Fibroblast of skin of right biceps (primary cell): ENCODE measurements at regions not wholly inside any gene's neighbourhood (a gene's known extent, or its start where the extent isn't known, plus 50 kb on each side); places are given as distances from the start of the nearest gene placed in this dataset.
A peak's percentile ranks its signal among the peaks of the same experiment; 100 is the strongest.

Experiments used
- DNase-seq: peaks from one replicate; pipeline ENCODE4 v3.0.0-alpha.2; 2013

DNA sequence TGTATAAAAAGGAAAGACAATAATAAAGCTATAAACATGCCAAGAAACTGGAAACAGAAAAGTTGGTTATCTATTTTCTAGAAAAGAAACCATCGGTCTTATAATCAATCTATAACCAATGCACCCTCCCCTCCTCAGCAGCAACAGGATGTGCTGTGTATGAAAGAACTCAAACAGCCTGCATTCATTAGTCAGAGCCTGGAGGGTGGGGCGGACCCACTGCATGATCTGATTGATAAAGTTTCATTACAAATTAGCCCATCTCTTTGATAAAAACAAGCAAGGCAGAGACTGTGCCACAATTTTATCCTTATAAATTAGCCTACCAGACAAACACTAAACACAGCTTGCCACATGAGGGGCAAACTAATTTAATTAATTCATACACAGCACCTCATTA lies 448.1 kb downstream of the BCAT1 start:
- peak; percentile 14 for DNase-seq

DNA sequence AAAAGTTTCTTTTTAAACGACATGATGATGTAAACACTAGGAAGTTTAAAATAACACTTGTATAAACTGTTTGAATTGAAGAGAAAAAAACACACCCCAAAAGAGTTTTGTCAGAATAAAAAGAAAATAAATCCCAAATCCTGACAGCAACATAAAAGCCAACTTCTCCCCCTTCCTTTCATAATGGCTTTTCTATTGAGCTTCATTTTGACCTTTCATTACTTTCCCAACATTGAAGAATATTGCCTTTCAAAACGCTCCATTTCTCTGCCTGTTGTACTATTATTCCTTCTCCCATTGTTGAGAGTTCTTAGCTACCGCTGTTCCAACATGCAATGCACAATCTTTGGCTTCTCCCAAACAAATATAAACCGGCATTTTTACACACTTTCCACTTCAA lies 448.5 kb downstream of the BCAT1 start:
- DNase-seq = no peak

DNA sequence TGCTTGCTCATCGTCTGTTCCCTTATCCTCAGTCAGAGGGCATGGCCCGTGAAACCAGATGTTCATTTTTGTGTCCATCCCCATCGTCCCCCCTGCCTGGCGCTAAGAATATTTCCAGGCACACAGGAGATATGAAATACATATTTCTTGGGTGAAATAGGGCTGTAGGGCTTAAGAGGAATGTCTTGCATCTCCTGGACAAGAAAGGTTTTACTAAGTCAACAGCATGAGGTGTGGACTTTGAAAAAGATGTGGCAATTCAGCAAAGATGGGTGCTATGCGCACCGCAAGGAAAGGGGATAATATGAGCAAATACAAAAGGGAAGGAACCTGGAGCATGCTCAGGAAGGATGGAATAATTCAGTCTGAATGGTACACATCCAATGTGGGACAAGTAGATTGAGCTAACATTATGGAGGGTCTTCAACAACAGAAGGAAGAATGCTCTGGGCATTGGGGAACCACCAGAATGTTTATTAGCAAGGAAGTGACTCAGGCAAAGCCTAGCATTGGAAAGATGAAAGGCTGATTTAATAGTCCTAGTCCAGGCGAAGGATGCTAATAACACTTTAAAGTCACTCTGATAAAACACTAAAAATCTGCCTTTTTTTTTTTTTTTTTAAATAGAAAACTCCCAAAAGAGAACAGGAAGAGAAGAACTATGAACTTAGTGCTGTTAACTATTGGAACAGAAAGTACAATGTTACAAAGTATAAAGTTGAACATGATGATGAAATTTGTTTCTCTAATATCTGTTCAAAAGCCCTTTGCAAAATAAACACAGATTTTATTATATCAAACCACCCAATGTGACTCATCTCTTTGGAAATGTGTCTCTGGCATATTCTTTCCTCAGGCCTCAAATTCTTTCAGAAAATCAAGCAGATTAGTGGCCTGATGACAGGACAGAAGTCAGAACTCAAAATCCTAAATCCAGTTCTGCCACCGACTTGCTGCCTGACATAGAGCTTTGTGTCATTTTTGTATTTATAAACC lies 449.5 kb downstream of the BCAT1 start:
- peak; percentile 72 for DNase-seq

DNA sequence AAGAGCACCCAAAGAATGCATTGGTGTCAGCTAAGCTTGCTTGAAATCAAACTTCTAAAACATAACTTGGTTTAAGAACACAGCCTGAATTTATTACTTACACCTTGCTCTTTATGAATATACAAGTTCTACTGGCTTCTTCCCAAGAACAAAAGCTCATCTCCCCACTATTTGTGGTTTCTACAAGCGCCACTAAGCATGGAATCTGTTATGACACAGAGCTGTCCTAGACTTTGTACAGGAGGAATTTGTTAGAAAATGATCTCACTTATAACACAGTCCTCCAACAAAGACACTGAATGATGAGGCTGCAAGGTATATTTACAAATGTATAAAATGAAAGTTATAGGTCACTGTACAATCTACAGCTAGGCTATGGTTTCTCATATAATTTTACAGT lies 452.1 kb downstream of the BCAT1 start:
- DNase-seq = peak; percentile 82

DNA sequence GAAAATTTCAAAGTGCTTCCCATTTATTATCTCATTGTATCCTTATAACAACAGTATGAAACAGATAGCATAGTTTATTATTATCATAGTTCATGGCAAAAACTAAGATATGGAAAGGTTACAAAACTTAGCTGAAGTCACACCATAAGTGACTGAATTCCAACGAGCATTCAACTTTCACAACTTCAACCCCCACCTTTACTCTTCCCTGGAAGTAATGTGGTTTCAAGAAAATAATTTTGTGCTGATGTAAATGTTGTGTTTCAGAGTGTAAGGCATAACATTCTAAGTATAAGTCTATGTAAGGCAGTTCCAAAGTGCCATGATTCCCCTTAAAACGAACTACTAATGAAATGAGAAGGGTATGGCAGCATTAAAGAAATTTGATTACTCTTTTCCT lies 454.5 kb downstream of the BCAT1 start:
- peak; percentile 32 for DNase-seq

DNA sequence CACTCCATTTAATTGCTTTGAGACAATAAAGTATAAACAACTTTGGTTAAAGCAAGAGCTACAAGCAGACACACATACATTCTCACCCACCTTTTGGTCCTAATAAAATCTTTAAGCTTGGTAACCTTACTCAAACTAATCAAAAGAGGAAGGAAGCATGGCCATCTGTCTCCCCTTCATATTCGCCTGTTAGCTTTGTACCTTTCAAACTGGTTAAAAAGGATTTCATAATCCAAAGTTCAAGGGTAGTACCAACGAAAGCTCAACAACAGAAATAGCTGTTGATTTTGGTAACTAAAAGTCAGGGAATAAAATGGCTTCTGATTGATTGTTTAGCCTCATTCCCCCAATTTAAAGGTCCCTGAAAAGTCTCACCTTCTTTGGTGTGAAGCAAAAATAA lies 456.9 kb downstream of the BCAT1 start:
- no peak for DNase-seq

DNA sequence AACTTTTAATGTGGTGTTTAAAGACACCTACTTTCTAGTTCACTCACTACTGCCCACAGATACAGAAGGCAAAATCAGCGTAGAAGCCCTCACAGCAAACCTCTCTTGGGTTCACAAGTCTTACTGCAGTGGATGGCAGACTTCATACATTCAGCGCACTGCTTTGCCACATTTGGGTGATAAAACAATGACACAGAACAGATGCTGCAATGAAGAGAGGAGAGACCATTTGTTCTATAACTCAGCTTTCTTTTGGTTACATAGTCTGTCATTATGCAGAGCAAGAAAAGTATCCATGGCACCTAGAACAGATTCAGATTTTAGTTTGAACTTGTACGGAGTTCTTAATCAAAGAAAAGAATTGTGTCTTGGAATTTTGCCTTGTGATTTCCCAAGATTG lies 459.0 kb downstream of the BCAT1 start:
- no peak for DNase-seq

DNA sequence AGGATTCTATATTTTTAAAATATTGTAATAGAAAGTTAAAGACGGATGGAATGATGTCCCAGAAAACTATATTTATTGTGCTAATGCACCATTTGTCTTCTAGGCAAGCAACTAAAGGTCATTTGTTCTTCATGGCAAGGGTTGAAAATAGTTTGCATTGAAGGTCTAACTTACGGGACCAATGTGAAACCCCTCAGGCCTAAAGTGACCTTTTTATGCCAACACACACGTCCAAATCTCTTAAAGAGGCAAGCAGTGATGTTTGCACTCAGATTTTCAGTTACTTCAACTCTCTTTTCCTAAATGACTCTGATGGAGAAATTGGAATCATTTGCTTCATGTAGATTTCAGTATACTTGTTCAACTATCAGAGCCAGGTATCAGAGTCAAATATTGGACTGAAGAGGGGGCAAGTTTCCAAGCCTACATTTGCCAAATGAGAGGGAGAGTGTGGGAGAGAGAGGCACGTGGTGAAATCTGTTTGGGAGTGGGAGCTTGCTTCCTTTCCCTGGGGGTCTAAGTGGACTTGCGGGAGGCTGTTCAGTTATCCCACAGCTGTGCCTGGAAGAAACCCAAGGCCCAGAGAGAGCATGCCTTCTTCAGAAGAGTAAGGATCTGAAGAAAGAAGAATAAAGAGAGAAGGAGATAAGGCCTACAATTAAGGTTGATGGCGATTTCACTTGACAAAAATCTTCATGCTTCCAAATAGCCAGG lies 459.8 kb downstream of the BCAT1 start:
- DNase-seq = no peak

DNA sequence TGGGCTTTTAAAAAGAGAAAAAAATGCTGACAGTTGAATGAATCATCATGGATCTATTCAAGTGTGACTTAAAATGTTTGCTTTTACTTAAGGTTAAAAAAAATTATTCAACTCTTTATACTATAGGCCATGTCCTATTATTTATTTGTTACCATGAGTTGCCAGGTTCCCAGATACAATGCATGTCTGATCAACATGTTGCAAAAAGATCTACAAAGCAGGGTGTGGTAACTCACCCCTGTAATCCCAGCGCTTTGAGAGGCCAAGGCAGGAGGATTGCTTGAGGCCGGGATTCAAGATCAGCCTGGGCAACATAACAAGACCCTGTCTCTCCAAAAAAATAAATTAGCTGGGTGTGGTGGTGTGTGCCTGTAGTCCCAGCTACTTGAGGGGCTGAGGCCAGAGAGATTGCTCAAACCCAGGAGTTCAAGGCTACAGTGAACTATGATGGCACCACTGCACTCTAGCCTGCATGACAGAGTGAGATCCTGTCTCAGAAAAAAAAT lies 460.8 kb downstream of the BCAT1 start:
- DNase-seq = peak; percentile 10

DNA sequence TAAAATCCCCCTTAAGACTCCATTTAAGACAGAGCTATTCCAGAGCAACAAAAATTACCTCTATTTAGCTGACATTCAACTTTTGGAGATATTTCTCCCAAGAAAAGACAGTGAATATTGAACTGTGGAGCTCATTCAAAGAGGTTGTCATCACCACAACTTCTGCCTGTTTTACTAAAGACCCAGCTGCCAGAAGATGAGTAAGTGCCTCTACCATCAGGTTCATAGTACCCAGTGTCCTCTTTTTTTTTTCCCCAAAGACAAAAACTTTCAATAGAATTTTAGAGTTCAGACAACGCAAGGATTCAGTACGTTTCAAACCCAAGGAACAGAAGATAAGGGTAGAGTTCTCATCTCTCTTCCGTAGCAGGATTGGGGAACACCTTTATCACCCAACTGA lies 461.3 kb downstream of the BCAT1 start:
- DNase-seq = peak; percentile 9

DNA sequence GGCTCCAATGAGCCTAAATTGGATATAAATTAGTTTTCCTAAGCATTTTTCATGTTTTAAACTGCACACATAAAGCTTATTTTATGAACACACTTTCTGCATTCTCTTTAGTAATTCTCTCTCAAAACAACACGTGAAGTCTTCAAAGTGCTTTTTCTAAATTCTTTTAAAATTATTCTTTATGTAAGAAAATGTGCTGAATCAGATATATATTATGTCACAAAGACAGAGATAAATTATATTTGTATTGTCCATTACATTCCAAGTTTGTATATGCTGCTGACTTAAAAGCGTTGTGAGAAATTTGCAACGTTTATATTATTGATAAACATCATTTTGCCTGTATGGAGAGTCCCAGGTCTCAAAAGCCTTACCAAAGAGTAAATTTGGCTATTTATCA lies 465.2 kb downstream of the BCAT1 start:
- no peak for DNase-seq

DNA sequence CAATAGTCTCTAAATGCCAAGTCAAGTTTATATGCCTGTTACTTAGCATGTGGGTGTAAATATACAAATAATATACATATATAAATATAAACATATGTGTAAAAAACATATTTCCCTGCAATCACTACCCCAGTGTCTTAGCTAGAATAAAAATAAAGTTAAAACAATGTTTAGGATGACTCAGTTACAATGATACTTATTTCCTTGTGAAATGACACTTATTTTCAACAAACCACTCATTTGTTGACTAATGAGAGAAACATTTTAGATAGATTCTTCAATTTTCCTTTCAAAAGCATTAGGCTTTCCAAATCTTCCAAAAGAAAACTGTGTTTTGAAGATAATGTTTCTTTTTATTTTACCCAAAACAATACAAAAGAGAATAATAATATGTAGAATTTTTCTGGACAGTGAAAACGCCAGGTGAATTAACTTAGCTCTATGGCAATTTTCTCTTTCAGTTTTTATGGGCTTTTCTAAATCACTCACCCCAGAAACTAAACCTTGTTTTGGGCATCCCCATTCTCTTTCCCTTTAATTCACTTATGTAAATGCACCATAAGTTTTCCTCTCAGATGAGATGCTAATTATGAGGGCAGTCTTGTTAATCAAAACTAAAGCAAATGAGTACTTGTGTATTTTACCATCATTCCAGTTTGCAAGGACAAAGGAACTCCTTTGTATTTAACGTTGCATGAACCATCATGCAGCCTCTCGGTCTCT lies 465.9 kb downstream of the BCAT1 start:
- DNase-seq = peak; percentile 5

DNA sequence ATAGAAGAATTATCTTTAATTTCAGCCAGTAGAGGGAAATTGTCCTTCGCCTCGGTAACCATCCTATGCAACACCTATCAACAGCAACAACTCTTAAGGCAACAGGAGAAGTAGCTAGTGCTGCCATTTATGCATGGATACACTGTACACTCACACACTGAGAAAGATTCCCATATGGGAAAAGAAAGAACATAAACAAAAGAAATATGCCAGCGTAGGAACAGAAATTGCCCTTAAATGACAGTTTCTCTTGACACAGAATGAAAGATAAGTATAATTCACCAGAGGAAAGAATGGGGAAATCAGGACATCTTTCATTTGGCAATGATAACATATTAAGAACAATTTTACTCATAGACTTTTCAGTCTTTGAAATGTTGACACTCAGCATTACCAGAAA lies 466.9 kb downstream of the BCAT1 start:
- DNase-seq = no peak

DNA sequence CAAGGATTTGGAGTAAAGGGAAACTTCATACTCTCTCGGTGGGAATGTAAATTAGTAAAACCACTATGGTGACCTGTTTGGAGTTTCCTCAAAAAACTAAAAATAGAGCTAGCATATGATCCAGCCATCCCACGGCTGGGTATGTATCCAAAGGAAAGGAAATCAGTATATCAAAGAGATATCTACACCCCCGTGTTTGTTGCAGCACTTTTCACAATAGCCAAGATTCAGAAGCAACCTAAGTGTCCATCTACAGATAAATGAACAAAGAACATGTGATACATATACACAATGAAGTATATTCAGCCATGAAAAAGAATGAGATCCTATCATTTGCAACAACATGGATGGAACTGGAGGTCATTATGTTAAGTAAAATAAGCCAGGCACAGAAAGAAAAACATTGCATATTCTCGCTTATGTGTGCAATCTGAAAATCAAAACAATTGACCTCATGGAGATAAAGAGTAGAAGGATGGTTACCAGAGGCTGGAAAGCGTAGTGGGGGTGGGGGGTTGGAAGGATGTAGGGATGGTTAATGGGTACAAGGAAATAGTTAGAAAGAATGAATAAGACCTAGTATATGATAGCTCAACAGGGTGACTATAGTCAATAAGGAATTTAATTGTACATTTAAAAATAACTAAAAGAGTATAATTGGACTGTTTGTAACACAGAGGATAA lies 468.0 kb downstream of the BCAT1 start:
- no peak for DNase-seq

DNA sequence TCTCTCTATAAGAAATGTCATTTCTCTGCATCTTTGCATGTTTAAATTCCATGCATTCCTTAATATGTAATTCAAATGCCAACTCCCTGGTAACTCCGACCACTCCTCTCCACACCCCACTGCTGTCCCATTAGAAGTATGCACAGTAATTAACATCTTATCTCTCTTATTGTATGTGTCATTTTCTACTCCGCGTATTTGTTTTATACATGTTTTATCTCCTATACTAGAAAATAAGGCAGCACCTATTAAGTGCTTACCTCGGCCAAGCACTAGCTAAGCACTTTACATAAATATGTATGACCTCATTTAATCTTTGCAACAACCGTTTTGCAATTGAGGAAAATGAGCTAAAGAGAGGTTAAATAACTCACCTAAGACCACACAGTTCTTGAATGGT lies 469.8 kb downstream of the BCAT1 start:
- DNase-seq = peak; percentile 3

DNA sequence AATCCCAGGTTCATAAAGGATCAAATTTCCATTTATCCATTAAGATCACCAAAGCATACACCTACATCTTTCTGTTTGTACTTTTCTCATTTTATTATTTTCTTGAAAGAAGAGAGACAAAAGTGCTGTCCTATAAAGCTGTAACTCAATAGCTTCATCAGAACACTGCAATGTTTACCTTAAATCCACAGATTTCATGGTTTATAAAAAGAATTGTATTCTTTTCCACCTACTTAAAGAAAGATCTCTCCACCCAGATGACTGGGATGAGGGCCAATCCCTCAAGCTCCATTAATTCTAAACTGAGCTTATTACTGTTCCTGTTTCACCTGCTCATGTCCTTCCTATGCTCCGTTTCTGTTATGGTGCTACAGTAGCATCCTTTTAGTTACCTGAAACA lies 470.6 kb downstream of the BCAT1 start:
- DNase-seq = no peak

DNA sequence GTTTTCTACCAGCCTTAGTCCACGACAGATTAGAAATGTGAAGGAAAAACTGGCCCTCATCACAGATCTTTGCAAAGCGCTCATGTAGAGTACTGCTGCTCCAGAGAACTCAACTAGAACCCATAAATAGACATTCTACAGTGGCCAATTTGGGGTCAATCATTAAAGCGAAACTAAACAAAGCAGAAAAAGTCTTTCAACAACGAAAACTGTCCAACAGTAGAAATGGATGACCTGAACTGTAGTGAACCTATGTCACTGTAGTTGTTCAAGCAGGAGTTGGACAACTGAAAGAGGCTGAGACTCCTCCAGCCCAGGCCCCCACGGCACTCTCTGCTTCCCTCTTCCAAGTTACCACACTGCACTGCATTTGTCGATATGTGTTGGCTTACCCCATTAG lies 472.6 kb downstream of the BCAT1 start:
- no peak for DNase-seq

DNA sequence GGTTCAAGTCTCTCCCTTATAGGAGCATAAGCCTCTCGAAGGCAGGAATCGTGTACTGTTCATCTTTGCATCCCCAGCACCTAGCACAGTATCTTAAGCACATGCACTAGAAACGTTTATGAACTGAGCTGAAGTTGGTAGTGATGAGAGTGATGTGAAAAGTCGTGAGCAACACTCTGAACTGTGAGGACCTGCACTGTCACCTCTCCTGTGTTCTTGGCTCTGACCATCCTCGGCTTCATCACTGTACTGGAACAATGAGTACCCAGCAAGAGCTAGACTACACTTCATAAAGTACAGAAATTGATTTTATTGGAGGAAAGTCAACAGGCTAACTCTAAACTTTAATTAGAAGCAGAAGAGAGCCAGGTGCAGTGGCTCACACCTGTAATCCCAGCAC lies 473.6 kb downstream of the BCAT1 start:
- DNase-seq = no peak

DNA sequence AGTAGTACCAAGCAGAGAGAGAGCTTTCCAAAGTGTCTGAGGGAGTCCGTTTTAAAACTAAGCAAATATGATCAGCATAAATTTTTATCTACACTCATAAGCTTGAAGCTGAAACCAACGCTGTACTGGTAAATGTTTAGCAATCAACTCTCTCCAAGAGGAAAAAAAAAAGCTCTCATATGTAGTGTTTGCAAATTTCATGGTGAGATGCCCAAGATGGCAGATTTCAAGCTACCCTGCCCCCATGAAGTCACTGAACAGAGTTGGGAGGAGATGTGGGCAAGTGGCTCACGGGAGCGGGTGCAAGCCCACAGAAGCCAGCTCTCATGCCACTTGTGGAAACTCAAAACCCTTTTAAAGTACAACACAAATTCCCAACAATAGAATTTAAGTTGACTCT lies 475.8 kb downstream of the BCAT1 start:
- no peak for DNase-seq

DNA sequence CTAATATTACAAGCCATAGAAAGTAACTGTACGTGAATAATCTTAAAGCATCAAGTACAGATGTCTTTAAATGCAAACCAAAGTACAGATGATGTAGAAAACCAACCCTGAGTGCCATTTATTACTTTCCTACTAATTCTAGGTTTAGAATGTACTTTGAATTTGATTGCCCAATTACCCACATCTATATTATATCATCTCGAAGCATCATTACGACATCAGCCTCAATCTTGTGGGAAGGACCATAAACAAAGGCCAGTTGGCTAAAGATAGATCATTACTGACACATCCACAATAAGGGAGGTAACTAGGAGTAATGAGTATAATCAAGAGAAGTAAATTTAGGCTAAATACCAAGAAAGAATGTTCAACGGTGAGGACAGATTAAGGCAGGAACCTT lies 478.9 kb downstream of the BCAT1 start:
- no peak for DNase-seq

DNA sequence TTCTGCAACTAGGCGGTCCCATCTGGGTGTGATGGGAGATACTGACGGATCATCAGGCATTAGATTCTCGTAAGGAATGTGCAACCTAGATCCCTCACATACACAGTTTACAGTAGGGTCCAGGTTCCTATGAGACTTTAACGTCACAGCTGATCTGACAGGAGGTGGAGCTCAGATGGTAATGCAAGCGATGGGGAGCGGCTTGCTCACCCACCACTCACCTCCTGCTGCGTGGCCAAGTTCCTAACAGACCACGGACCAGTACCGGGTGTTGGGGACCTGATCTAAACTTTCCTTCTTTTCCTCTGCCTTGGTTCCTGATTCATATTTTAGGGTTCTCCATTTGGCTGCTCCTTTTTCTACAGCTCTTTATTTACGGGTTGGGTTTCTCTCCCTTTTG lies 479.8 kb downstream of the BCAT1 start:
- DNase-seq = no peak

DNA sequence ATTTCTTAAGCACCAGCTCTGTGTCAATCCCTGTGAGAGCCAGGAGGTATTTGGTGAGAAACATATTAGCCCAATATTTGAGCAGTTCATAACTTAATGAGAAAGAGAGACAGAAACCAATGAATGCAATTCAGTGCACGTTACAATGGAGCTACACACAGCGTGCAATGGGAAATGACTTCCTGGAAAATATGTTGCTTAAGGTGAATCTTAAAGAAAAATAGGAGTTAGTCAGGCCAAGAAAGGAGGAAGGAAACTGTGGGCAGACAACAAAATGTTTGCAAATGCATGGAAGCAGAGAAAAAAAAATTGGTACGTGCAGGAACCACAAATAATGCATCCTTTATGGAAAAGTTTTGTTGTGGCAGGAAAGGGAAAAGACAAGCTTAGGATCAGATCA lies 481.7 kb downstream of the BCAT1 start:
- DNase-seq = no peak

DNA sequence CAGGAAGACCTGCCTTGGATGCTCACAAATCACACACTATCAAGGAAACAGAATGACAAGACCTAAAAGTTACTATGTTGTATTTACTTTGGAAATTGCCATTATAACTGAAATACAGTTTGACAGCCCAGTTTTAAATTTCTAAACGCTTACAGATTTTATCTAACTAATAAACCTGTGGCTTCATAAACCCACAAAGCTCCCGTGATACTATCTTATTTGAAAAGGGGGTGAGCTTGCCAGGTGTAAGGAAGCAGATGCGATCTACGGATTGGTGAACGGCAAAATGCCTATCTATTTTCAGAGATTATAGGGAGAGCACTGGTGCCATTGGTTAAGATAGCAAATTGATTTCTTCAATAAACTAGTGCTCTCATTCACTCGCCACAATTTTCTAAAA lies 485.5 kb downstream of the BCAT1 start:
- DNase-seq = no peak
